OCI-LY3 (cell line): ENCODE measurements at regions not wholly inside any gene's neighbourhood (a gene's known extent, or its start where the extent isn't known, plus 50 kb on each side); places are given as distances from the start of the nearest gene placed in this dataset.
"Not testable (repeated sequence)": the region's sequence is repeated elsewhere in the genome, so short reads cannot be mapped to it uniquely, and the experiment has no call there.

Source experiments
- CTCF ChIP-seq: fragments of 200-600, 300-600 bp; sonication (generic); IDR thresholded peaks from 2 replicates; pipeline ENCODE4 v1.5.1; 2014; ENCODE audit warnings: antibody characterized with exemption, low read length, low read depth
- EZH2phosphoT487 ChIP-seq: fragments of 200-600 bp; shearing (Covaris generic); IDR thresholded peaks from 2 replicates; pipeline ENCODE4 v1.6.1; 2018; ENCODE audit warnings: antibody characterized with exemption, mixed run types, low read depth

GRCh38 chr3:70611667-70612277, 299.3 kb upstream of the MDFIC2 start:
- TF ChIP-seq CTCF, EZH2phosphoT487: not testable (repeated sequence)
